Inferior parietal cortex (tissue), 1 donor: ENCODE measurements at regions not wholly inside any gene's neighbourhood (a gene's known extent, or its start where the extent isn't known, plus 50 kb on each side); places are given as distances from the start of the nearest gene placed in this dataset.
"Not testable (repeated sequence)": the region's sequence is repeated elsewhere in the genome, so short reads cannot be mapped to it uniquely, and the experiment has no call there.

Experiments
- DNase-seq: peaks from one replicate; pipeline ENCODE4 v3.0.0-alpha.2; 2016; ENCODE audit errors: extremely low spot score

GRCh38 chr21:14614287-14614686, 68.2 kb upstream of the SAMSN1 start:
- no peak for DNase-seq

- no peak for DNase-seq
Observed at GRCh38 chr21:14613486-14614224, 67.5 kb upstream of the SAMSN1 start.

- not testable (repeated sequence) for DNase-seq
Observed at GRCh38 chr21:14610119-14610518, 64.0 kb upstream of the SAMSN1 start.

- no peak for DNase-seq
Observed at GRCh38 chr21:14609274-14609673, 63.2 kb upstream of the SAMSN1 start.

GRCh38 chr21:14607262-14607661, 61.1 kb upstream of the SAMSN1 start:
- DNase-seq: no peak

- no peak for DNase-seq
Observed at GRCh38 chr21:14603202-14603601, 57.1 kb upstream of the SAMSN1 start.

GRCh38 chr21:14602382-14602958, 56.4 kb upstream of the SAMSN1 start:
- DNase-seq: no peak

- DNase-seq: no peak
Observed at GRCh38 chr21:14600569-14601297, 54.6 kb upstream of the SAMSN1 start.

GRCh38 chr21:14598065-14598464, 52.0 kb upstream of the SAMSN1 start:
- no peak for DNase-seq
